CD4-positive, alpha-beta T cell (primary cell): ENCODE measurements at regions not wholly inside any gene's neighbourhood (a gene's known extent, or its start where the extent isn't known, plus 50 kb on each side); places are given as distances from the start of the nearest gene placed in this dataset.

Source experiments
- ATAC-seq: fragments of 200-7000 bp; cut with Tn5 transposase; one replicate; pipeline ENCODE4 v1.10.0; 2022; ENCODE audit warnings: mild to moderate bottlenecking; ENCODE audit not compliant: poor library complexity
- CTCF ChIA-PET: fragments of 350-600 bp; sonication (Branson Sonifier 250); formaldehyde crosslinking; loops from one replicate; lab custom pipeline; 2021; ENCODE audit warnings: antibody characterized with exemption, inconsistent platforms; lab: Charles Lee
- POLR2A ChIA-PET: fragments of 350-600 bp; sonication (Branson Sonifier 250); formaldehyde crosslinking; loops from one replicate; lab custom pipeline; 2021; ENCODE audit warnings: antibody characterized with exemption, inconsistent platforms; lab: Charles Lee
- DNase-seq, 14 experiments: peaks; one replicate each; pipeline ENCODE4 v3.0.0-alpha.2; 2013 to 2020; ENCODE audit warnings: mixed read lengths in 2 of 14
- H3K27ac ChIP-seq, 2 donors: one replicate each; pipeline versions ENCODE4 v1.5.1 to v1.7.0; 2013; ENCODE audit warnings: low read length in 2 of 2, low read depth in 1 of 2, mild to moderate bottlenecking in 1 of 2
- H3K27me3 ChIP-seq, 2 experiments: 1 replicate in 1 of 2; 2 replicates in 1 of 2; pipeline versions ENCODE4 v1.6.1 to v1.7.0; 2013; ENCODE audit warnings: low read length in 2 of 2, control low read depth in 1 of 2, mild to moderate bottlenecking in 1 of 2, moderate library complexity in 1 of 2; ENCODE audit not compliant: insufficient read depth in 2 of 2, control insufficient read depth in 1 of 2
- H3K36me3 ChIP-seq: one replicate; pipeline ENCODE4 v1.6.1; 2013; ENCODE audit warnings: low read length, control low read depth; ENCODE audit not compliant: insufficient read depth
- H3K4me1 ChIP-seq: one replicate; pipeline ENCODE4 v1.6.1; 2013; ENCODE audit warnings: low read length, control low read depth; ENCODE audit not compliant: insufficient read depth
- H3K4me3 ChIP-seq: one replicate; pipeline ENCODE4 v1.5.1; 2013; ENCODE audit warnings: mild to moderate bottlenecking, low read length, moderate library complexity
- H3K9me3 ChIP-seq, 2 experiments: 1 replicate in 1 of 2; 2 replicates in 1 of 2; pipeline versions ENCODE4 v1.6.1 to v1.7.0; 2013; ENCODE audit warnings: low read length in 2 of 2, mild to moderate bottlenecking in 2 of 2, control low read depth in 1 of 2, moderate library complexity in 1 of 2; ENCODE audit not compliant: control insufficient read depth in 1 of 2, insufficient read depth in 1 of 2
- H3K27ac Mint-ChIP-seq: one replicate; pipeline ENCODE4 v1.8.0; 2020; ENCODE audit warnings: mixed read lengths
- H3K27me3 Mint-ChIP-seq: one replicate; pipeline ENCODE4 v1.8.0; 2021; ENCODE audit warnings: mixed read lengths
- H3K36me3 Mint-ChIP-seq: one replicate; pipeline ENCODE4 v1.8.0; 2021; ENCODE audit warnings: low read depth, mixed read lengths
- H3K4me1 Mint-ChIP-seq: one replicate; pipeline ENCODE4 v1.8.0; 2021; ENCODE audit warnings: low read depth, mixed read lengths
- H3K4me3 Mint-ChIP-seq: one replicate; pipeline ENCODE4 v1.8.0; 2020; ENCODE audit warnings: mild to moderate bottlenecking, mixed read lengths
- H3K9me3 Mint-ChIP-seq: one replicate; pipeline ENCODE4 v1.8.0; 2020; ENCODE audit warnings: mixed read lengths
- CTCF ChIP-seq: fragments of 200-600 bp; IDR thresholded peaks from one replicate; pipeline ENCODE4 v1.8.0; 2022; ENCODE audit warnings: antibody characterized with exemption, mild to moderate bottlenecking
- intact Hi-C, 2 experiments: fragments of 100-400 bp; cut with DNase I in 1 of 2; cut with micrococcal nuclease in 1 of 2; formaldehyde crosslinking; loops; one replicate each; pipeline versions ENCODE4 v1.15.1 to v1.9.0; 2023 to 2025; cut with DNase I, micrococcal nuclease

GRCh38 chr7:98040626-98041360, 50.8 kb upstream of the OCM2 start:
- Mint-ChIP-seq H3K9me3 (no peaks in the 10 kb centered on the region), H3K27ac (no peak overlapping the region)

GRCh38 chr7:98046816-98047215, 56.8 kb upstream of the OCM2 start:
- Histone ChIP-seq H3K27me3 (no peaks in the 10 kb centered on the region), H3K9me3 (no peaks in the 10 kb centered on the region), H3K27ac (no peak overlapping the region), H3K36me3 (no peaks in the 10 kb centered on the region), H3K4me1 (peaks cover 6% of the 10 kb centered on the region), H3K4me3 (no peak overlapping the region)
- no peaks in the 10 kb centered on the region for H3K27me3 Mint-ChIP-seq
- no peak overlapping the region for H3K27ac Mint-ChIP-seq
- H3K4me1 Mint-ChIP-seq, result peaks cover 8% of the 10 kb centered on the region
- intact Hi-C loops, result no loop called here
- no peak for DNase-seq
- no peak for TF ChIP-seq CTCF
- ChIA-PET POLR2A (no interaction called here), CTCF (no interaction called here)
- no peak overlapping the region for H3K4me3 Mint-ChIP-seq
- no peaks in the 10 kb centered on the region for H3K36me3 Mint-ChIP-seq
- H3K9me3 Mint-ChIP-seq, result no peaks in the 10 kb centered on the region
- ATAC-seq, result no peak

More at GRCh38 chr7:98040626-98041360, 50.8 kb upstream of the OCM2 start:
- DNase-seq (no peak), ATAC-seq (no peak)
- intact Hi-C loops, result no loop called here
- Histone ChIP-seq H3K4me3 (no peak overlapping the region), H3K27me3 (peaks cover 0 to 2% of the 10 kb centered on the region in 2 experiments), H3K9me3 (no peaks in the 10 kb centered on the region), H3K36me3 (no peaks in the 10 kb centered on the region), H3K4me1 (no peaks in the 10 kb centered on the region), H3K27ac (no peak overlapping the region)
- ChIA-PET POLR2A (no interaction called here), CTCF (no interaction called here)
- TF ChIP-seq CTCF, result no peak
- Mint-ChIP-seq H3K4me3 (no peak overlapping the region), H3K36me3 (no peaks in the 10 kb centered on the region), H3K4me1 (no peaks in the 10 kb centered on the region), H3K27me3 (peaks cover 8% of the 10 kb centered on the region)

GRCh38 chr7:98049034-98049433, 57.6 kb upstream of the LMTK2 start:
- intact Hi-C loops, result no loop called here
- H3K4me1 Mint-ChIP-seq, result peaks cover 8% of the 10 kb centered on the region
- H3K36me3 ChIP-seq, result no peaks in the 10 kb centered on the region
- no peaks in the 10 kb centered on the region for H3K9me3 ChIP-seq
- DNase-seq, result no peak
- ChIA-PET CTCF (no interaction called here), POLR2A (no interaction called here)
- H3K27me3 ChIP-seq, result no peaks in the 10 kb centered on the region
- no peaks in the 10 kb centered on the region for H3K27me3 Mint-ChIP-seq
- H3K27ac ChIP-seq, result no peak overlapping the region
- no peak overlapping the region for H3K27ac Mint-ChIP-seq
- H3K4me3 Mint-ChIP-seq, result no peak overlapping the region
- no peaks in the 10 kb centered on the region for H3K36me3 Mint-ChIP-seq
- no peak for ATAC-seq
- H3K4me1 ChIP-seq, result peaks cover 6% of the 10 kb centered on the region
- no peaks in the 10 kb centered on the region for H3K9me3 Mint-ChIP-seq
- H3K4me3 ChIP-seq, result no peak overlapping the region
- TF ChIP-seq CTCF, result no peak
